ENCODE measurements at regions not wholly inside any gene's neighbourhood (a gene's known extent, or its start where the extent isn't known, plus 50 kb on each side); places are given as distances from the start of the nearest gene placed in this dataset.

DNA sequence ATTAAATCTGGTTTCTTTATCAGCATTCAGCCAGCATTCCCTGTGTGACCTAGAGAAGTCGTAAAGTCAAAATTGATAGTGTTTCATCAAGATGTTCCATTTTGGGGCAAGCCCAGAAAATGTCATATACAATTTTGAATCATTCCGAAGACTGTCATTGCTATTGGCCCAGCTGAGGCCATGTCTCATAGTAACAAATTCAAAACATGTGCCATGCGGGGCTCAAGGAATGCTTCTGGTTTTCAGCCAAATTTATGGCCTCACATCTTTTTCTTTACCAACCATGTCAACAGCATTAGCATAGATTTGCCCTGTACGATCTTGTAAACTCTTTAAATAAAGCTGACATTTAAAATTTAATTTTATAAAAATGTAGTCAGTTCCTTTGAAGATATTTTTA, 314.7 kb downstream of the PAX1 start:
- Histone ChIP-seq H3K36me3 (ENCODE audit: control insufficient read depth, insufficient read depth, low read length) (no peaks in the 10 kb centered on the region), H3K27me3 (replicated peaks; ENCODE audit: control insufficient read depth, insufficient read depth, low read length) (no peaks in the 10 kb centered on the region; the same call in 1 of the 2 replicates), H3K4me3 (ENCODE audit: low read depth, low read length) (no peak overlapping the region), H3K9me3 (no peaks in the 10 kb centered on the region), H3K4me1 (no peaks in the 10 kb centered on the region)
- Mint-ChIP-seq H3K4me3 (ENCODE audit: unreplicated experiment) (no peak overlapping the region), H3K9me3 (ENCODE audit: unreplicated experiment) (no peaks in the 10 kb centered on the region), H3K36me3 (ENCODE audit: insufficient read depth, unreplicated experiment) (peaks cover 5% of the 10 kb centered on the region), H3K4me1 (ENCODE audit: low read depth, unreplicated experiment) (no peaks in the 10 kb centered on the region), H3K27ac (ENCODE audit: unreplicated experiment) (no peak overlapping the region), H3K27me3 (ENCODE audit: insufficient read depth, unreplicated experiment) (peaks cover 27% of the 10 kb centered on the region)
- POLR2A ChIA-PET = no interaction called here
- no TSS peak for BruUV-seq (replicated peaks)
- DNase-seq = no peak
- TF ChIP-seq, protein P1, sequence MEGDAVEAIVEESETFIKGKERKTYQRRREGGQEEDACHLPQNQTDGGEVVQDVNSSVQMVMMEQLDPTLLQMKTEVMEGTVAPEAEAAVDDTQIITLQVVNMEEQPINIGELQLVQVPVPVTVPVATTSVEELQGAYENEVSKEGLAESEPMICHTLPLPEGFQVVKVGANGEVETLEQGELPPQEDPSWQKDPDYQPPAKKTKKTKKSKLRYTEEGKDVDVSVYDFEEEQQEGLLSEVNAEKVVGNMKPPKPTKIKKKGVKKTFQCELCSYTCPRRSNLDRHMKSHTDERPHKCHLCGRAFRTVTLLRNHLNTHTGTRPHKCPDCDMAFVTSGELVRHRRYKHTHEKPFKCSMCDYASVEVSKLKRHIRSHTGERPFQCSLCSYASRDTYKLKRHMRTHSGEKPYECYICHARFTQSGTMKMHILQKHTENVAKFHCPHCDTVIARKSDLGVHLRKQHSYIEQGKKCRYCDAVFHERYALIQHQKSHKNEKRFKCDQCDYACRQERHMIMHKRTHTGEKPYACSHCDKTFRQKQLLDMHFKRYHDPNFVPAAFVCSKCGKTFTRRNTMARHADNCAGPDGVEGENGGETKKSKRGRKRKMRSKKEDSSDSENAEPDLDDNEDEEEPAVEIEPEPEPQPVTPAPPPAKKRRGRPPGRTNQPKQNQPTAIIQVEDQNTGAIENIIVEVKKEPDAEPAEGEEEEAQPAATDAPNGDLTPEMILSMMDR (IDR thresholded peaks at IDR 0.05; ENCODE audit: insufficient read depth in 1 of 2, low read depth in 1 of 2, low read length in 1 of 2, severe bottlenecking in 1 of 2, unreplicated experiment in 1 of 2) = no peak
- CTCF ChIA-PET = no interaction called here
- intact Hi-C loops (cut with micrococcal nuclease; ENCODE audit: unreplicated experiment) = no loop called here

DNA sequence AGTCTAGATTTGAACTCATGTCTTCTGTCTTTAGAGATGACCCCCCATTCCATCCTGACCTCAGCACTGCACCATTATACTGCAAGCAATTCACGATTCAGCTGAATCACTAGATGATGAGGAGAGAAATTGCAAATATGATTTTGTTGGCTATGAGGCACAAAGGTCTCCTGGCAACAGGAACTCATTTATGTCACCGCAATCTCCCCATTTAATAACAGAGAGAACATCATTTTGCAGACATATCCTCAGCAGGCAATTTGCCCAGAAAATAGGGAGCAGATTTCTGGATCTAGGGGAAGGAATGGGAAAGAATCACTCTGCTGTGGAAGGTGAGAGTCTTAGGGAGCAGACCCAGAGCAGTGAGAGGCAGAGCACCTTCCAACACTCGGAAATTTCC, 303.0 kb downstream of the PAX1 start:
- Histone ChIP-seq H3K4me1 (no peaks in the 10 kb centered on the region), H3K4me3 (ENCODE audit: low read depth, low read length) (no peak overlapping the region), H3K9me3 (no peaks in the 10 kb centered on the region), H3K27me3 (replicated peaks; ENCODE audit: control insufficient read depth, insufficient read depth, low read length) (no peaks in the 10 kb centered on the region; the same call in 1 of the 2 replicates), H3K36me3 (ENCODE audit: control insufficient read depth, insufficient read depth, low read length) (no peaks in the 10 kb centered on the region)
- no peaks in the 10 kb centered on the region for H3K36me3 Mint-ChIP-seq (ENCODE audit: insufficient read depth, unreplicated experiment)
- CTCF ChIA-PET = no interaction called here
- intact Hi-C loops (cut with micrococcal nuclease; ENCODE audit: unreplicated experiment) = no loop called here
- H3K27me3 Mint-ChIP-seq (ENCODE audit: insufficient read depth, unreplicated experiment) = peaks cover 7% of the 10 kb centered on the region
- no TSS peak for BruUV-seq (replicated peaks)
- H3K27ac Mint-ChIP-seq (ENCODE audit: unreplicated experiment) = no peak overlapping the region
- POLR2A ChIA-PET = no interaction called here
- no peaks in the 10 kb centered on the region for H3K9me3 Mint-ChIP-seq (ENCODE audit: unreplicated experiment)
- no peak for DNase-seq
- TF ChIP-seq, protein P1 (IDR thresholded peaks at IDR 0.05; ENCODE audit: insufficient read depth in 1 of 2, low read depth in 1 of 2, low read length in 1 of 2, severe bottlenecking in 1 of 2, unreplicated experiment in 1 of 2) = no peak
- H3K4me3 Mint-ChIP-seq (ENCODE audit: unreplicated experiment) = no peak overlapping the region
- H3K4me1 Mint-ChIP-seq (ENCODE audit: low read depth, unreplicated experiment) = no peaks in the 10 kb centered on the region

DNA sequence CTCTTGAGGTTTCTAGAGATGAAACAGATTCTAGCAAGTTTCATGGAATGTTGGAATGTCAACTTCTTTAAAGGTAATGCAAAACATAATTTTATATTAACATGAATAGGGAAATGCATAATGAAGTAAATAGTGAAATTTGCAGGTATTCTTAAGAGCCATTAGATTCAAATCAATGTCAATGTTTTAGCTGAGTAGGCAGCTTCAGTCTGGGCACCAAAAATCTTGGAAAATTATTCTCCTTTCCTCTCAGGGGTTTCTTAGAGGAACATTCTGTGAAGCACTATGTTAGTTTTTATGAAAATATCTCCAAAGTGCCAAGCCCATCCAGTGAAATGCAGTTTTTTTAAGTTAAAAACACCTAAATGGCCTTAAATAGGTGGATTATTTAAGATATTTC, 300.8 kb downstream of the PAX1 start:
- TF ChIP-seq, protein P1 (IDR thresholded peaks at IDR 0.05; ENCODE audit: insufficient read depth in 1 of 2, low read depth in 1 of 2, low read length in 1 of 2, severe bottlenecking in 1 of 2, unreplicated experiment in 1 of 2) = no peak
- BruUV-seq (replicated peaks) = no TSS peak
- Mint-ChIP-seq H3K9me3 (ENCODE audit: unreplicated experiment) (no peaks in the 10 kb centered on the region), H3K27me3 (ENCODE audit: insufficient read depth, unreplicated experiment) (peaks cover 7% of the 10 kb centered on the region), H3K27ac (ENCODE audit: unreplicated experiment) (no peak overlapping the region), H3K4me1 (ENCODE audit: low read depth, unreplicated experiment) (no peaks in the 10 kb centered on the region), H3K4me3 (ENCODE audit: unreplicated experiment) (no peak overlapping the region), H3K36me3 (ENCODE audit: insufficient read depth, unreplicated experiment) (no peaks in the 10 kb centered on the region)
- no peaks in the 10 kb centered on the region; the same call in 1 of the 2 replicates for H3K27me3 ChIP-seq (replicated peaks; ENCODE audit: control insufficient read depth, insufficient read depth, low read length)
- H3K9me3 ChIP-seq = no peaks in the 10 kb centered on the region
- POLR2A ChIA-PET = no interaction called here
- intact Hi-C loops (cut with micrococcal nuclease; ENCODE audit: unreplicated experiment) = no loop called here
- H3K4me3 ChIP-seq (ENCODE audit: low read depth, low read length) = no peak overlapping the region
- CTCF ChIA-PET = no interaction called here
- DNase-seq = no peak
- H3K36me3 ChIP-seq (ENCODE audit: control insufficient read depth, insufficient read depth, low read length) = no peaks in the 10 kb centered on the region
- H3K4me1 ChIP-seq = no peaks in the 10 kb centered on the region

All from Caco-2 (cell line).